Suprapubic skin (tissue), 3 donors: ENCODE measurements at regions not wholly inside any gene's neighbourhood (a gene's known extent, or its start where the extent isn't known, plus 50 kb on each side); places are given as distances from the start of the nearest gene placed in this dataset.

ENCODE experiments used
- EP300 ChIP-seq: sonication (generic); formaldehyde crosslinking; IDR thresholded peaks from one replicate; pipeline ENCODE4 v1.6.1; 2017; ENCODE audit warnings: antibody characterized with exemption
- POLR2A ChIP-seq, 2 donors: fragments of 450-650 bp; IDR thresholded peaks; one replicate each; pipeline ENCODE4 v1.6.1; 2017; ENCODE audit warnings: antibody characterized with exemption in 2 of 2, mild to moderate bottlenecking in 2 of 2, moderate library complexity in 2 of 2
- TF ChIP-seq, protein P1 (sequence below), 2 donors: fragments of 200-600 bp in 1 of 2; fragments of 450-650 bp in 1 of 2; sonication (generic) in 1 of 2; IDR thresholded peaks; one replicate each; pipeline ENCODE4 v1.5.1; 2016 to 2019; ENCODE audit warnings: antibody characterized with exemption in 2 of 2, mild to moderate bottlenecking in 1 of 2, moderate library complexity in 1 of 2

DNA sequence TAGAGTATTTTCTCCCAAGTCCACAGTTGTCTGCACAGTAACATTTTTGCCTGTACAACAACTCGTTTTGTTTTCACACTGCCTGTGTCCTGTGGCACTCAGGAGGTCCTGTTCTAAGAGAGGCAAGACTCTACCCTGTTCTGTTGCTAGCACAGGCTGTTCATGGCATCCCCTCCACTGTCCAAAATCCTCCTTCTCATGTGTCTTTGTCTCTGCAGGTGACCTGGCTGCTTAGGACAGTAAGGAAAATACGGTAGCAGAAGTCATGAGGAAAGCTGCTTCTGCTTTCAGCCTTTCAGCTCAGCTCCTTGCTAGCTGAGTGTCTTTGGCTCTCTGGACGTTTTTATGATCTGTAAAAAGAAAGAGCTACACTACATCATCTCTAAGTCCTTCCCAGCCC is 205.9 kb downstream of the C1D start:
- TF ChIP-seq POLR2A (IDR thresholded peaks at IDR 0.05) (no peak), EP300 (no peak)
- TF ChIP-seq, protein P1, sequence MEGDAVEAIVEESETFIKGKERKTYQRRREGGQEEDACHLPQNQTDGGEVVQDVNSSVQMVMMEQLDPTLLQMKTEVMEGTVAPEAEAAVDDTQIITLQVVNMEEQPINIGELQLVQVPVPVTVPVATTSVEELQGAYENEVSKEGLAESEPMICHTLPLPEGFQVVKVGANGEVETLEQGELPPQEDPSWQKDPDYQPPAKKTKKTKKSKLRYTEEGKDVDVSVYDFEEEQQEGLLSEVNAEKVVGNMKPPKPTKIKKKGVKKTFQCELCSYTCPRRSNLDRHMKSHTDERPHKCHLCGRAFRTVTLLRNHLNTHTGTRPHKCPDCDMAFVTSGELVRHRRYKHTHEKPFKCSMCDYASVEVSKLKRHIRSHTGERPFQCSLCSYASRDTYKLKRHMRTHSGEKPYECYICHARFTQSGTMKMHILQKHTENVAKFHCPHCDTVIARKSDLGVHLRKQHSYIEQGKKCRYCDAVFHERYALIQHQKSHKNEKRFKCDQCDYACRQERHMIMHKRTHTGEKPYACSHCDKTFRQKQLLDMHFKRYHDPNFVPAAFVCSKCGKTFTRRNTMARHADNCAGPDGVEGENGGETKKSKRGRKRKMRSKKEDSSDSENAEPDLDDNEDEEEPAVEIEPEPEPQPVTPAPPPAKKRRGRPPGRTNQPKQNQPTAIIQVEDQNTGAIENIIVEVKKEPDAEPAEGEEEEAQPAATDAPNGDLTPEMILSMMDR (IDR thresholded peaks at IDR 0.05) = no peak
